H9 (cell line): ENCODE measurements at regions not wholly inside any gene's neighbourhood (a gene's known extent, or its start where the extent isn't known, plus 50 kb on each side); places are given as distances from the start of the nearest gene placed in this dataset.

ENCODE experiments used
- DNase-seq: peaks from one replicate; pipeline ENCODE4 v3.0.0-alpha.2; 2017
- H2AFZ ChIP-seq: one replicate; pipeline ENCODE4 v1.6.1; 2013; ENCODE audit warnings: mild to moderate bottlenecking, low read length, control low read depth, moderate library complexity
- H2AK5ac ChIP-seq: 2 replicates; pipeline ENCODE4 v1.6.1; 2013; ENCODE audit warnings: low read length, control low read depth, mixed read lengths; ENCODE audit not compliant: insufficient read length
- H2BK120ac ChIP-seq: one replicate; pipeline ENCODE4 v1.6.1; 2013; ENCODE audit warnings: low read depth, mild to moderate bottlenecking, low read length, control low read depth, inconsistent platforms; ENCODE audit not compliant: poor library complexity, severe bottlenecking
- H2BK12ac ChIP-seq: 2 replicates; pipeline ENCODE4 v1.6.1; 2013; ENCODE audit warnings: low read length, control low read depth, mixed read lengths, low read depth; ENCODE audit not compliant: insufficient read length
- H2BK15ac ChIP-seq: 2 replicates; pipeline ENCODE4 v1.6.1; 2013; ENCODE audit warnings: low read depth, low read length, control low read depth
- H2BK20ac ChIP-seq: one replicate; pipeline ENCODE4 v1.6.1; 2013; ENCODE audit warnings: low read depth, mild to moderate bottlenecking, low read length, control low read depth, inconsistent platforms; ENCODE audit not compliant: poor library complexity, severe bottlenecking
- H2BK5ac ChIP-seq: 2 replicates; pipeline ENCODE4 v1.6.1; 2013; ENCODE audit warnings: low read length, control low read depth, mixed read lengths; ENCODE audit not compliant: insufficient read length
- H3K14ac ChIP-seq: 2 replicates; pipeline ENCODE4 v1.6.1; 2013; ENCODE audit warnings: low read length, control low read depth; ENCODE audit not compliant: insufficient read depth
- H3K18ac ChIP-seq: 2 replicates; pipeline ENCODE4 v1.6.1; 2013; ENCODE audit warnings: low read depth, mild to moderate bottlenecking, mixed read lengths, low read length, control low read depth; ENCODE audit not compliant: insufficient read length
- H3K23ac ChIP-seq: 2 replicates; pipeline ENCODE4 v1.6.1; 2013; ENCODE audit warnings: low read length, control low read depth, mixed read lengths, low read depth; ENCODE audit not compliant: insufficient read length
- H3K23me2 ChIP-seq: 2 replicates; pipeline ENCODE4 v1.6.1; 2013; ENCODE audit warnings: low read depth, mild to moderate bottlenecking, mixed read lengths, low read length, control low read depth; ENCODE audit not compliant: insufficient read length, poor library complexity, severe bottlenecking
- H3K27ac ChIP-seq: 2 replicates; pipeline ENCODE4 v1.5.1; 2013; ENCODE audit warnings: low read length, control low read depth, mixed read lengths, low read depth; ENCODE audit not compliant: insufficient read length
- H3K27me3 ChIP-seq: 2 replicates; pipeline ENCODE4 v1.6.1; 2013; ENCODE audit warnings: low read length, control low read depth, inconsistent platforms; ENCODE audit not compliant: insufficient read depth
- H3K4ac ChIP-seq: 2 replicates; pipeline ENCODE4 v1.6.1; 2013; ENCODE audit warnings: low read depth, mild to moderate bottlenecking, control low read depth, inconsistent platforms, low read length, moderate library complexity
- H3K4me1 ChIP-seq: 2 replicates; pipeline ENCODE4 v1.6.1; 2013; ENCODE audit warnings: low read length, control low read depth, inconsistent platforms; ENCODE audit not compliant: insufficient read depth
- H3K4me2 ChIP-seq: 2 replicates; pipeline ENCODE4 v1.6.1; 2013; ENCODE audit warnings: low read length, control low read depth, mixed read lengths; ENCODE audit not compliant: insufficient read length, insufficient read depth
- H3K56ac ChIP-seq: 2 replicates; pipeline ENCODE4 v1.6.1; 2013; ENCODE audit warnings: low read depth, mild to moderate bottlenecking, mixed read lengths, low read length, control low read depth; ENCODE audit not compliant: insufficient read length
- H3K79me1 ChIP-seq: 2 replicates; pipeline ENCODE4 v1.6.1; 2013; ENCODE audit warnings: low read depth, mild to moderate bottlenecking, moderate library complexity, low read length, control low read depth, inconsistent platforms; ENCODE audit not compliant: insufficient read depth, poor library complexity, severe bottlenecking
- H3K79me2 ChIP-seq: 2 replicates; pipeline ENCODE4 v1.6.1; 2013; ENCODE audit warnings: low read length, control low read depth, inconsistent platforms; ENCODE audit not compliant: insufficient read depth
- H3K9ac ChIP-seq: 2 replicates; pipeline ENCODE4 v1.6.1; 2013; ENCODE audit warnings: low read length, control low read depth, mixed read lengths; ENCODE audit not compliant: insufficient read length; ENCODE audit errors: extremely low read depth
- H3K9me3 ChIP-seq: one replicate; pipeline ENCODE4 v1.6.1; 2013; ENCODE audit warnings: low read depth, low read length, inconsistent platforms; ENCODE audit not compliant: control insufficient read depth
- H3T11ph ChIP-seq: one replicate; pipeline ENCODE4 v1.6.1; 2013; ENCODE audit warnings: mild to moderate bottlenecking, low read length, control low read depth, inconsistent platforms
- H4K20me1 ChIP-seq: one replicate; pipeline ENCODE4 v1.6.1; 2013; ENCODE audit not compliant: control insufficient read depth, insufficient read length, insufficient read depth
- H4K5ac ChIP-seq: 2 replicates; pipeline ENCODE4 v1.6.1; 2013; ENCODE audit warnings: low read depth, mild to moderate bottlenecking, mixed read lengths, low read length, control low read depth; ENCODE audit not compliant: insufficient read length
- H4K8ac ChIP-seq: replicated peaks from 2 replicates; pipeline ENCODE4 v1.6.1; 2013; ENCODE audit warnings: low read length, control low read depth, mixed read lengths, low read depth; ENCODE audit not compliant: insufficient read length
- H4K91ac ChIP-seq: 2 replicates; pipeline ENCODE4 v1.6.1; 2013; ENCODE audit warnings: low read depth, mild to moderate bottlenecking, moderate library complexity, mixed read lengths, low read length, control low read depth; ENCODE audit not compliant: insufficient read length
- H3K27ac Mint-ChIP-seq, 3 experiments: 2 replicates in 2 of 3; 3 replicates in 1 of 3; pipeline ENCODE4 v1.8.0; 2020 to 2021; ENCODE audit warnings: mixed read lengths in 3 of 3, mild to moderate bottlenecking in 1 of 3, moderate library complexity in 1 of 3
- H3K27me3 Mint-ChIP-seq: 2 replicates; pipeline ENCODE4 v1.8.0; 2021; ENCODE audit warnings: low read depth, mild to moderate bottlenecking, moderate library complexity, mixed read lengths
- H3K36me3 Mint-ChIP-seq, 3 experiments: 2 replicates in 2 of 3; 3 replicates in 1 of 3; pipeline ENCODE4 v1.8.0; 2020 to 2021; ENCODE audit warnings: low read depth in 3 of 3, mixed read lengths in 3 of 3; ENCODE audit not compliant: insufficient read depth in 1 of 3
- H3K4me1 Mint-ChIP-seq, 2 experiments: 2 replicates each; pipeline ENCODE4 v1.8.0; 2020; ENCODE audit warnings: mixed read lengths in 2 of 2
- H3K4me3 Mint-ChIP-seq, 2 experiments: 2 replicates in 1 of 2; 3 replicates in 1 of 2; pipeline ENCODE4 v1.8.0; 2020 to 2021; ENCODE audit warnings: mild to moderate bottlenecking in 2 of 2, mixed read lengths in 2 of 2, moderate library complexity in 1 of 2
- H3K9me3 Mint-ChIP-seq, 2 experiments: 2 replicates in 1 of 2; 3 replicates in 1 of 2; pipeline ENCODE4 v1.8.0; 2020; ENCODE audit warnings: mild to moderate bottlenecking in 2 of 2, mixed read lengths in 2 of 2, moderate library complexity in 1 of 2
- CTCF ChIP-seq: fragments of 200-600 bp; sonication (generic); conservative IDR thresholded peaks from 3 replicates; pipeline ENCODE4 v1.8.0; 2021; ENCODE audit warnings: antibody characterized with exemption, mild to moderate bottlenecking
- WGBS: extraction: QIAGEN DNeasy Blood & Tissue Kit; methylation state at CpG from one replicate; pipeline ENCODE4 v1.1.7; 2013; ENCODE audit warnings: missing lambda C conversion rate, low lambda C conversion rate, mixed read lengths; ENCODE audit not compliant: insufficient read length; ENCODE audit errors: extremely low coverage; 5-methylcytosine and 5-hydroxymethylcytosine counted together

GRCh38 chr15:38876211-38876610 is 311.6 kb upstream of the RASGRP1 start:
- no peak for TF ChIP-seq CTCF
- no peaks in the 10 kb centered on the region; the same call in 1 of the 2 replicates for H3K79me2 ChIP-seq
- WGBS: no CpG with 5 or more reads among the region's 6 CpGs
- Mint-ChIP-seq H3K9me3 (peaks cover 10 to 13% of the 10 kb centered on the region in 2 experiments; a peak in 4 of 5 replicates), H3K27me3 (no peaks in the 10 kb centered on the region), H3K36me3 (peaks cover 0 to 17% (median 1%) of the 10 kb centered on the region in 3 experiments; a peak in 5 of 7 replicates), H3K27ac (no peak overlapping the region; a peak in 1 of 7 replicates), H3K4me3 (no peak overlapping the region), H3K4me1 (peaks cover 3 to 5% of the 10 kb centered on the region in 2 experiments)
- H2BK12ac ChIP-seq: no peak overlapping the region
- no peak overlapping the region for H3K9ac ChIP-seq
- H3K4me2 ChIP-seq: no peak overlapping the region
- H4K91ac ChIP-seq: no peak overlapping the region
- H2AK5ac ChIP-seq: no peak overlapping the region
- H3K4me1 ChIP-seq: no peaks in the 10 kb centered on the region
- no peak overlapping the region for H3K27ac ChIP-seq
- H2BK15ac ChIP-seq: no peak overlapping the region
- no peak overlapping the region for H4K8ac ChIP-seq
- no peak overlapping the region for H2AFZ ChIP-seq
- H3K27me3 ChIP-seq: no peaks in the 10 kb centered on the region
- no peak overlapping the region for H2BK20ac ChIP-seq
- no peaks in the 10 kb centered on the region for H3K9me3 ChIP-seq
- H3K23ac ChIP-seq: no peak overlapping the region
- no peak overlapping the region for H2BK120ac ChIP-seq
- no peak overlapping the region for H3T11ph ChIP-seq
- H4K20me1 ChIP-seq: no peaks in the 10 kb centered on the region
- H3K79me1 ChIP-seq: no peaks in the 10 kb centered on the region
- H2BK5ac ChIP-seq: no peak overlapping the region
- H3K56ac ChIP-seq: no peak overlapping the region
- H3K14ac ChIP-seq: no peak overlapping the region
- no peak overlapping the region for H4K5ac ChIP-seq
- no peak overlapping the region for H3K18ac ChIP-seq
- DNase-seq: no peak
- H3K4ac ChIP-seq: no peak overlapping the region
- no peaks in the 10 kb centered on the region for H3K23me2 ChIP-seq
